ENCODE measurements at regions not wholly inside any gene's neighbourhood (a gene's known extent, or its start where the extent isn't known, plus 50 kb on each side); places are given as distances from the start of the nearest gene placed in this dataset.

GRCh38 chr20:52775786-52776185 is 196.4 kb upstream of the TSHZ2 start:
- TF ChIP-seq CTCF (IDR thresholded peaks at IDR 0.05) = no peak

GRCh38 chr20:52768694-52769093 is 203.5 kb upstream of the TSHZ2 start:
- no peaks in the 10 kb centered on the region for H3K4me1 ChIP-seq (ENCODE audit: control insufficient read depth in 1 of 2, insufficient read depth in 1 of 2, low read depth in 1 of 2, low read length in 1 of 2)
- H3K36me3 ChIP-seq = no peaks in the 10 kb centered on the region
- no peaks in the 10 kb centered on the region for H3K9me3 ChIP-seq
- no peak overlapping the region for H3K27ac ChIP-seq
- no peak for TF ChIP-seq CTCF (IDR thresholded peaks at IDR 0.05)
- no peaks in the 10 kb centered on the region for H3K27me3 ChIP-seq
- no peak overlapping the region for H3K4me3 ChIP-seq (ENCODE audit: low read depth in 1 of 2, low read length in 1 of 2)

More at GRCh38 chr20:52775786-52776185, 196.4 kb upstream of the TSHZ2 start:
- no peaks in the 10 kb centered on the region for H3K36me3 ChIP-seq
- no peaks in the 10 kb centered on the region for H3K4me1 ChIP-seq (ENCODE audit: control insufficient read depth in 1 of 2, insufficient read depth in 1 of 2, low read depth in 1 of 2, low read length in 1 of 2)
- H3K4me3 ChIP-seq (ENCODE audit: low read depth in 1 of 2, low read length in 1 of 2) = no peak overlapping the region
- no peak overlapping the region for H3K27ac ChIP-seq
- no peaks in the 10 kb centered on the region for H3K27me3 ChIP-seq
- no peaks in the 10 kb centered on the region for H3K9me3 ChIP-seq

GRCh38 chr20:52766645-52767435 is 205.3 kb upstream of the TSHZ2 start:
- Histone ChIP-seq H3K36me3 (no peaks in the 10 kb centered on the region), H3K4me3 (ENCODE audit: low read depth in 1 of 2, low read length in 1 of 2) (no peak overlapping the region), H3K27me3 (no peaks in the 10 kb centered on the region), H3K27ac (no peak overlapping the region), H3K9me3 (no peaks in the 10 kb centered on the region), H3K4me1 (ENCODE audit: control insufficient read depth in 1 of 2, insufficient read depth in 1 of 2, low read depth in 1 of 2, low read length in 1 of 2) (no peaks in the 10 kb centered on the region)
- TF ChIP-seq CTCF (IDR thresholded peaks at IDR 0.05) = no peak

- no peaks in the 10 kb centered on the region for H3K27me3 ChIP-seq
- no peak overlapping the region for H3K27ac ChIP-seq
- no peaks in the 10 kb centered on the region for H3K4me1 ChIP-seq (ENCODE audit: control insufficient read depth in 1 of 2, insufficient read depth in 1 of 2, low read depth in 1 of 2, low read length in 1 of 2)
- H3K36me3 ChIP-seq = no peaks in the 10 kb centered on the region
- no peaks in the 10 kb centered on the region for H3K9me3 ChIP-seq
- no peak overlapping the region for H3K4me3 ChIP-seq (ENCODE audit: low read depth in 1 of 2, low read length in 1 of 2)
- TF ChIP-seq CTCF (IDR thresholded peaks at IDR 0.05) = no peak
Observed at GRCh38 chr20:52763321-52763853, 208.8 kb upstream of the TSHZ2 start.

- H3K4me1 ChIP-seq (ENCODE audit: control insufficient read depth in 1 of 2, insufficient read depth in 1 of 2, low read depth in 1 of 2, low read length in 1 of 2) = no peaks in the 10 kb centered on the region
- no peak overlapping the region for H3K4me3 ChIP-seq (ENCODE audit: low read depth in 1 of 2, low read length in 1 of 2)
- no peaks in the 10 kb centered on the region for H3K36me3 ChIP-seq
- H3K9me3 ChIP-seq = no peaks in the 10 kb centered on the region
- H3K27me3 ChIP-seq = no peaks in the 10 kb centered on the region
- no peak overlapping the region for H3K27ac ChIP-seq
- no peak for TF ChIP-seq CTCF (IDR thresholded peaks at IDR 0.05)
Observed at GRCh38 chr20:52761867-52762266, 210.3 kb upstream of the TSHZ2 start.
